ENCODE measurements at regions not wholly inside any gene's neighbourhood (a gene's known extent, or its start where the extent isn't known, plus 50 kb on each side); places are given as distances from the start of the nearest gene placed in this dataset.

- Histone ChIP-seq H2BK15ac (ENCODE audit: low read depth, low read length) (no peak overlapping the region), H2BK20ac (ENCODE audit: low read depth, low read length, poor library complexity, severe bottlenecking) (no peak overlapping the region), H2BK120ac (ENCODE audit: low read depth, low read length, poor library complexity, severe bottlenecking) (no peak overlapping the region), H4K20me1 (ENCODE audit: control insufficient read depth, insufficient read depth, insufficient read length) (no peaks in the 10 kb centered on the region), H2AFZ (ENCODE audit: low read length) (no peak overlapping the region), H3K18ac (ENCODE audit: insufficient read length, low read depth, low read length) (no peak overlapping the region), H2BK12ac (ENCODE audit: insufficient read length, low read depth, low read length) (no peak overlapping the region), H2BK5ac (ENCODE audit: insufficient read length, low read length) (no peak overlapping the region), H3K9ac (ENCODE audit: extremely low read depth, insufficient read length, low read length) (no peak overlapping the region), H3K56ac (ENCODE audit: insufficient read length, low read depth, low read length) (no peak overlapping the region), H3K4ac (ENCODE audit: low read depth, low read length) (no peak overlapping the region), H3K4me1 (ENCODE audit: insufficient read depth, low read length) (no peaks in the 10 kb centered on the region), H3K14ac (ENCODE audit: insufficient read depth, low read length) (no peak overlapping the region), H3K9me3 (ENCODE audit: control insufficient read depth, low read depth, low read length) (no peaks in the 10 kb centered on the region), H3K27me3 (ENCODE audit: insufficient read depth, low read length) (no peaks in the 10 kb centered on the region), H3K23me2 (ENCODE audit: insufficient read length, low read depth, low read length, poor library complexity, severe bottlenecking) (no peaks in the 10 kb centered on the region), H3K4me2 (ENCODE audit: insufficient read depth, insufficient read length, low read length) (no peak overlapping the region), H3K79me2 (ENCODE audit: insufficient read depth, low read length) (no peaks in the 10 kb centered on the region), H3K23ac (ENCODE audit: insufficient read length, low read depth, low read length) (no peak overlapping the region), H3K27ac (ENCODE audit: insufficient read length, low read depth, low read length) (no peak overlapping the region), H4K8ac (replicated peaks; ENCODE audit: insufficient read length, low read depth, low read length) (no peak overlapping the region), H4K5ac (ENCODE audit: insufficient read length, low read depth, low read length) (no peak overlapping the region), H3K79me1 (ENCODE audit: insufficient read depth, low read depth, low read length, poor library complexity, severe bottlenecking) (no peaks in the 10 kb centered on the region), H4K91ac (ENCODE audit: insufficient read length, low read depth, low read length) (no peak overlapping the region), H3T11ph (ENCODE audit: low read length) (no peak overlapping the region), H2AK5ac (ENCODE audit: insufficient read length, low read length) (no peak overlapping the region)
- H3K36me3 Mint-ChIP-seq (ENCODE audit: insufficient read depth in 1 of 3, low read depth in 3 of 3) = no peaks in the 10 kb centered on the region
- peaks cover 8 to 9% of the 10 kb centered on the region in 2 experiments; a peak in 2 of 4 replicates for H3K4me1 Mint-ChIP-seq
- H3K27ac Mint-ChIP-seq = no peak overlapping the region
- TF ChIP-seq CTCF (conservative IDR thresholded peaks at IDR 0.05) = no peak
- WGBS (ENCODE audit: extremely low coverage, insufficient read length, low lambda C conversion rate) = no CpG with 5 or more reads among the region's 1 CpG
- no peak for DNase-seq
- H3K4me3 Mint-ChIP-seq = no peak overlapping the region
- H3K27me3 Mint-ChIP-seq (ENCODE audit: low read depth) = no peaks in the 10 kb centered on the region
- H3K9me3 Mint-ChIP-seq = no peaks in the 10 kb centered on the region
Measured at GRCh38 chr13:57933606-57934005, 302.1 kb downstream of the PCDH17 start.
